Muscle of leg (tissue), 3 donors: ENCODE measurements at regions not wholly inside any gene's neighbourhood (a gene's known extent, or its start where the extent isn't known, plus 50 kb on each side); places are given as distances from the start of the nearest gene placed in this dataset.

Source experiments
- DNase-seq: peaks from one replicate; pipeline ENCODE4 v3.0.0; 2013
- H3K27ac ChIP-seq: one replicate; pipeline ENCODE4 v1.5.1; 2013; ENCODE audit warnings: mild to moderate bottlenecking, low read length, control low read depth
- H3K27me3 ChIP-seq: one replicate; pipeline ENCODE4 v1.6.1; 2013; ENCODE audit warnings: low read length; ENCODE audit not compliant: control insufficient read depth, insufficient read depth
- H3K36me3 ChIP-seq: one replicate; pipeline ENCODE4 v1.6.1; 2013; ENCODE audit warnings: low read length; ENCODE audit not compliant: control insufficient read depth, insufficient read depth
- H3K4me1 ChIP-seq: one replicate; pipeline ENCODE4 v1.6.1; 2013; ENCODE audit warnings: low read length; ENCODE audit not compliant: control insufficient read depth, insufficient read depth
- H3K4me3 ChIP-seq: one replicate; pipeline ENCODE4 v1.5.1; 2013; ENCODE audit warnings: low read length, control low read depth
- H3K9me3 ChIP-seq: replicated peaks from 2 replicates; pipeline ENCODE4 v1.6.1; 2013; ENCODE audit warnings: low read depth, low read length; ENCODE audit not compliant: control insufficient read depth
- WGBS: methylation state at CpG from one replicate; pipeline ENCODE4 v1.1.5; 2013; ENCODE audit warnings: missing lambda C conversion rate; ENCODE audit not compliant: insufficient coverage; 5-methylcytosine and 5-hydroxymethylcytosine counted together

- Histone ChIP-seq H3K4me3 (no peak overlapping the region), H3K4me1 (no peaks in the 10 kb centered on the region), H3K9me3 (no peaks in the 10 kb centered on the region), H3K27me3 (no peaks in the 10 kb centered on the region), H3K36me3 (no peaks in the 10 kb centered on the region), H3K27ac (no peak overlapping the region)
- 62% methylated on average over 4 of the region's 7 CpGs for WGBS
- no peak for DNase-seq
Observed at GRCh38 chr3:33919312-33920120, 121.1 kb downstream of the PDCD6IP start.

DNA sequence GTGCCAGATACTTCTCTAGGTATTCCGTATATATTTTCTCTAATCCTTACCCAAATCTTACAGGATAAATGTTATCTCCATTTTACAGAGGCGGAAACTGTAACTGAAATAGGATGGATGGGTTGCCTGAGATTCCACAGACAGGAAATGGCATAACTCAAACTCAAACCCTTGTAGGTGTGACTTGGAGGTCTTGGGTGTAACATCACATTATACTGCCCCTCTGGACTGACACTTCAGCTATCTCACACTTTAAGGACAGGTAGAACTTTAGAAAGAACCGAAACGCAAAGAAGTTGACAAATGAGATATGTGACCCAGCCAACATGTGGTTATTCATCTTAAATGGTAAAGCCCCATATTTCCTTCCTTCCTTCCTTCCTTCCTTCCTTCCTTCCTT is 122.1 kb downstream of the PDCD6IP start:
- no peaks in the 10 kb centered on the region for H3K27me3 ChIP-seq
- H3K27ac ChIP-seq = no peak overlapping the region
- H3K4me1 ChIP-seq = no peaks in the 10 kb centered on the region
- no peaks in the 10 kb centered on the region for H3K36me3 ChIP-seq
- DNase-seq = no peak
- H3K9me3 ChIP-seq = no peaks in the 10 kb centered on the region
- H3K4me3 ChIP-seq = no peak overlapping the region
- WGBS = no CpG with 5 or more reads among the region's 4 CpGs

DNA sequence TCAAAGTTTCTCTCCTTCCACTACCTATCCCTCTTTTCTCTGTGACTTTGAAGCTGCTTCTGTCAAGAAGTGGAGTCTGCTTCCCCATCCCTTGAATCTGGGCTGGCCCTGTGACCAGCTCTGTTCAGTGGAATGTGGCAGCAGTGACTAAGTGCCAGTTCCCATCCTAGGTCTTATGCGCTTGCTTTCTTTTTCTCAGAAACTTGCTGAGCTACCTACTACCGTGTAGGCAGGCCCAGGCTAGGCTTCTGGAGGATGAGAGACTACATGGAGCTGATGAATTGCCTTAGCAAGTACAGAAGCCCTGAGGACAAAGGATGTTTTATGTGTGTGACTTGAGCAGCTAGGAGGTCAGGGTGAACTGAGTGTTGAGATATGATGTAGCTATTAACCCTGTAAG is 123.2 kb downstream of the PDCD6IP start:
- WGBS = 67% methylated on average over 1 of the region's 2 CpGs

DNA sequence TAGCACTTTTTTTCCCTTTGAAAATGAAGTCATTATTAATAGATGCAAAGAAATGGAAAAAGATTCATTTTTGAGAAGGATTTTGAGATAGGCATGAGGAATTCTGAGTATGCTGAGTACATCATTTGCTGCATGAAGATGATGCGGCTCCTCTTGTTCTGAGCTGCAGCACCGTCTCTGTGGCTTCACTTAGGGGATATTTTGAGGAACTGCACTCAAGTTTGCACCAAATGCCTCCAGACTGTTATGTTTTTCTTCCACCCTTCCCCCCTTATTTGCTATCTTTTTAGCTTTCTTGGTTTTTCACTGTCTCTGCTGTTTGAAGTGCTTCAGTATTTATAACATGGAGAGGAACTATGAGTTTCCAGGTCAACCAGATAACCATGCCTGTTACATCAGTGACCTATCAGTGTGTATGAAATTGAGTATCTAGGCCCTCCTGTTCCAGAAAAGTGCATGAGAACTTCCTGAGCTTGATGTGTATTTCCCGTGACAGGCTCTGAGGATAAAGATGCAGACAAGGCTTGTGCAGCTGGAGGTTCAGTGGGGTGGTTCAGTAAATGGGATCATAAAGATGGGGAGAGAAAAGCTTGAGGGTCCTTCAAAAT is 128.7 kb downstream of the PDCD6IP start:
- no peaks in the 10 kb centered on the region for H3K9me3 ChIP-seq
- H3K4me1 ChIP-seq = no peaks in the 10 kb centered on the region
- no peak overlapping the region for H3K4me3 ChIP-seq
- no peaks in the 10 kb centered on the region for H3K36me3 ChIP-seq
- no peak for DNase-seq
- H3K27me3 ChIP-seq = no peaks in the 10 kb centered on the region
- no peak overlapping the region for H3K27ac ChIP-seq
- 78% methylated on average over 3 of the region's 3 CpGs for WGBS

More for the DNA sequence above, 123.2 kb downstream of the PDCD6IP start:
- Histone ChIP-seq H3K9me3 (no peaks in the 10 kb centered on the region), H3K4me1 (no peaks in the 10 kb centered on the region), H3K4me3 (no peak overlapping the region), H3K27me3 (no peaks in the 10 kb centered on the region), H3K27ac (no peak overlapping the region), H3K36me3 (no peaks in the 10 kb centered on the region)
- no peak for DNase-seq

GRCh38 chr3:33929813-33930212 is 131.4 kb downstream of the PDCD6IP start:
- H3K27me3 ChIP-seq = no peaks in the 10 kb centered on the region
- H3K4me1 ChIP-seq = no peaks in the 10 kb centered on the region
- H3K4me3 ChIP-seq = no peak overlapping the region
- no peak overlapping the region for H3K27ac ChIP-seq
- 69% methylated on average over 2 of the region's 2 CpGs for WGBS
- no peaks in the 10 kb centered on the region for H3K9me3 ChIP-seq
- DNase-seq = no peak
- H3K36me3 ChIP-seq = no peaks in the 10 kb centered on the region

- H3K4me3 ChIP-seq = no peak overlapping the region
- H3K4me1 ChIP-seq = no peaks in the 10 kb centered on the region
- no peak overlapping the region for H3K27ac ChIP-seq
- no peaks in the 10 kb centered on the region for H3K27me3 ChIP-seq
- no peak for DNase-seq
- no peaks in the 10 kb centered on the region for H3K9me3 ChIP-seq
- no peaks in the 10 kb centered on the region for H3K36me3 ChIP-seq
Observed at GRCh38 chr3:33931512-33931911, 133.1 kb downstream of the PDCD6IP start.

- 57% methylated on average over 1 of the region's 6 CpGs for WGBS
- no peaks in the 10 kb centered on the region for H3K9me3 ChIP-seq
- no peaks in the 10 kb centered on the region for H3K36me3 ChIP-seq
- no peak overlapping the region for H3K4me3 ChIP-seq
- DNase-seq = no peak
- no peaks in the 10 kb centered on the region for H3K27me3 ChIP-seq
- H3K27ac ChIP-seq = no peak overlapping the region
- H3K4me1 ChIP-seq = no peaks in the 10 kb centered on the region
Observed at GRCh38 chr3:33932010-33932764, 133.8 kb downstream of the PDCD6IP start.

- DNase-seq = no peak
- no peak overlapping the region for H3K4me3 ChIP-seq
- H3K27ac ChIP-seq = no peak overlapping the region
- no peaks in the 10 kb centered on the region for H3K4me1 ChIP-seq
- no peaks in the 10 kb centered on the region for H3K9me3 ChIP-seq
- H3K27me3 ChIP-seq = no peaks in the 10 kb centered on the region
- 81% methylated on average over 3 of the region's 3 CpGs for WGBS
- no peaks in the 10 kb centered on the region for H3K36me3 ChIP-seq
Observed at GRCh38 chr3:33936171-33936920, 137.9 kb downstream of the PDCD6IP start.

DNA sequence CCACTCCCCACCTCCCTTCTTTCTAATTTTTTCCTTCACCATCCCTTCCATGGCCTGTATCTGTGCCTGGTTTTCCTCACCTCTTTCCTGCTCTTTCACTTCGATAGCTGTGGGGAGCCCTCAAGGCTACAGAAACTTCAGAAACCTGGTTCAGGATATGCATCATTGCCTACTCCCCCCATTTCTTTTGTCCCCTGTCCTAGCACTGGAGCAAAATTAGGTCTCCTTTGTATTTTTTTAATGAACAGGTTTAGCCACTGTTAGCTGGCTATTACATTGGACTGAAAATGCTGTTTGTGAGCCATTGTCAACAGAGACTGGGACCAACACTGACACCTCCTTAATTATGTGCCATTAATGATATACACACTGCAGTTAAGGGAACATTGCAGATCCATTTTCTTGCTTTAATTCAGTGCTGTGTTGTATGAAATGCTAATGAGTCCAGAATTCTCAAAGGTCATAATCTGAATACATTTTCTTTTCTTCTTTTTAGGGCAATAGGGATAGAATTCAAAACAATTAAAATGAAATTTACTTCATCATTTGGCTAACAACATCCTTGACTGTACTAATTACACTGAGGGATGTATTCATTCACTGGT is 138.6 kb downstream of the PDCD6IP start:
- DNase-seq = no peak
- Histone ChIP-seq H3K4me1 (no peaks in the 10 kb centered on the region), H3K4me3 (no peak overlapping the region), H3K27me3 (no peaks in the 10 kb centered on the region), H3K9me3 (no peaks in the 10 kb centered on the region), H3K36me3 (no peaks in the 10 kb centered on the region), H3K27ac (no peak overlapping the region)
- 43% methylated on average over 1 of the region's 1 CpG for WGBS
